HCT116 (cell line): ENCODE measurements at regions not wholly inside any gene's neighbourhood (a gene's known extent, or its start where the extent isn't known, plus 50 kb on each side); places are given as distances from the start of the nearest gene placed in this dataset.

Experiments used
- CTCF ChIP-seq, 3 experiments: fragments of 200-600 bp in 1 of 3; sonication (generic) in 1 of 3; IDR thresholded peaks in 2 of 3; conservative IDR thresholded peaks in 1 of 3; 2 replicates each; pipeline ENCODE4 v1.5.1; 2012 to 2017; ENCODE audit warnings: low read depth in 2 of 3, low read length in 2 of 3, antibody characterized with exemption in 1 of 3, borderline replicate concordance in 1 of 3, control low read depth in 1 of 3, mild to moderate bottlenecking in 1 of 3, mixed read lengths in 1 of 3, mixed run types in 1 of 3, moderate library complexity in 1 of 3; ENCODE audit not compliant: insufficient read depth in 1 of 3
- POLR2A ChIP-seq: IDR thresholded peaks from 2 replicates; pipeline ENCODE4 v1.7.0; 2011; ENCODE audit warnings: borderline replicate concordance; ENCODE audit not compliant: insufficient read depth, insufficient read length; ENCODE audit errors: extremely low read depth
- RAD21 ChIP-seq: IDR thresholded peaks from 2 replicates; pipeline ENCODE4 v1.6.1; 2012; ENCODE audit warnings: low read depth, mild to moderate bottlenecking

- TF ChIP-seq CTCF (IDR thresholded peaks at IDR 0.05 in 2 of 3, conservative IDR thresholded peaks at IDR 0.05 in 1 of 3; ENCODE audit: borderline replicate concordance in 1 of 3, insufficient read depth in 1 of 3, low read depth in 2 of 3, low read length in 2 of 3) (no peak), RAD21 (no peak), POLR2A (no peak)
Observed at GRCh38 chr3:148607491-148607890, 90.2 kb upstream of the AGTR1 start.
